COLO829 (cell line): ENCODE measurements at regions not wholly inside any gene's neighbourhood (a gene's known extent, or its start where the extent isn't known, plus 50 kb on each side); places are given as distances from the start of the nearest gene placed in this dataset.
"Not testable (repeated sequence)": the region's sequence is repeated elsewhere in the genome, so short reads cannot be mapped to it uniquely, and the experiment has no call there.

ENCODE experiments used
- DNase-seq: peaks from one replicate; pipeline ENCODE4 v3.0.0; 2012; ENCODE audit warnings: low spot score

DNA sequence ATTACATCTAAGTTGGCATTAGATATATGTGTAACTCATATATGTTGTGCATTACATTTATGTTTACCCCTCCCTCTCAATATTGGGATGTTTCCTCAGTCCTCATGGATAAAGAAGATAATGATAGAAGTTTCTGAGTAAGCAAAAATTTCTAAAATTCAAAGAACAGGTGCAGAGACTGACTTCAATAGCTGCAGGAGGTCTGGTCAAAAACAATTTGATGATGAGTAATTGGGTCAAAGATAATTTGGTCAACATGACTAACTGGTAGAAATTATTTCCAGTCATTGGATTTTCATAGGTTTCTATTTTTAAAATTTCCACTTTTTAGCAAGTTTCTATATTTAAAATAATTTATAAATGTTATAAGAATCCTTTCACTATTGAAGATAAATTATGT, 1130.9 kb upstream of the SLC39A10 start:
- DNase-seq: no peak

DNA sequence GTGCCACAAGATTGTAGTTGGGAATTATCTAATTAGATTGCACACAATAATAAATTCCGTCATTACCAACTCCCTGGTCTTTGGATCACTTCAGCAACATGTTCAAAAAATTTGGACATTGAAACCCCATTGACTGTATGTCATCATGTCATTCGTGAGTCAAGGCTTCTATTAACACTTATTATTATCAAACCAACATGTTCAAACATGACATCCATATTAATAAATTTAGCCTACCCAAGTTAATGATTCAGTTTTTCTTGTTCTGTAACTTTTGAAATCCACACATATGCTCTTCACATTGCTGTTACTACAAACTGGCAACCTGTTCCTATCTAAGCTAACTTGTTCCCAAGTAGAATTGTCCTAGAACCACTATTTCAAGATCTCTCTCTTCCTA, 1142.7 kb upstream of the SLC39A10 start:
- DNase-seq: no peak

DNA sequence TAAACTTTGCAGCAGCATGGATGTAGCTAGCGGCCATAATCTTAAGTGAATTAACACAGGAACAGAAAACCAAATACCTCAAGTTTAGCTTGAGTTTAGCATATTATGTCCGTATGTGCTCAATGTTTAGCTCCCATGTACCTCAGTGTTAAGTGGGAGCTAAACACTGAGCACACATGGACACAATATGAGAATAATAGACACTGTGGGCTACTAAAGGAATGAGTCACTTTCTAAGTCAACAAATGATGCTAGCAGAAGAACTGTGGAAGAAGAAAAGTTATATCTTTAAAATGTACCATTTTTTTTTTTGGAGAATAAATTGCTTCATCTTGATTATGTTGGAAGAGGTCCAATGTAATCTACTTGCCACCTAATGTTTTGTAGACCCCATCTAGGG, 1146.0 kb upstream of the SLC39A10 start:
- DNase-seq: not testable (repeated sequence)

DNA sequence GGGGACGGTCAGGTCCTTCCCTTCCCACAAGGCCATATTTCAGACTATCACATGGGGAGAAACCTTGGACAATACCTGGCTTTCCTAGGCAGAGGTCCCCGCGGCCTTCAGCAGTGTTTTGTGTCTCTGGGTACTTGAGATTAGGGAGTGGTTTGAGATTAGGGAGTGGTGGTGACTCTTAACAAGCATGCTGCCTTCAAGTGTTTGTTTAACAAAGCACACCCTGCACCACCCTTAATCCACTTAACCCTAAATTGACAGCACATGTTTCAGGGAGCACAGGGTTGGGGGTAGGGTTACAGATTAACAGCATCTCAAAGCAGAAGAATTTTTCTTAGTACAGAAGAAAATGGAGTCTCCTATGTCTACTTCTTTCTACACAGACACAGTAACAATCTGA, 1152.2 kb upstream of the SLC39A10 start:
- not testable (repeated sequence) for DNase-seq

DNA sequence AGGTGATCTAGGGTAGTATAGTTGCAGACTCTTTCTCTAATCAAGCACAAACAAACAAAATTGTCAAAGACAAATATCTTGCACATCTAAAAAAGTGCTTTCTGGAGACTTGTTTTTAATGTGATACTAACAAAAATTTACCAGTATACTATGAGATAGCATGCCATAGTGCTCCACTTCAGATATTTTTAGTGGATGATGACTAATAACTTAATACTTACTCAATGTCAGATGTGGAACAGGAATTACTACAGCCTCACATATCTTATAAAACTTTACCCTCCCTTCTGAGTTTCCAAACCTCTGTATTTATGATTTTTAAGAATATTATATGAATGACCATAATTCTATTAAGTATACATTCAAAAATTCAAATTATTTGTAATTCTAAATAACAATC, 1162.0 kb upstream of the SLC39A10 start:
- DNase-seq: no peak

DNA sequence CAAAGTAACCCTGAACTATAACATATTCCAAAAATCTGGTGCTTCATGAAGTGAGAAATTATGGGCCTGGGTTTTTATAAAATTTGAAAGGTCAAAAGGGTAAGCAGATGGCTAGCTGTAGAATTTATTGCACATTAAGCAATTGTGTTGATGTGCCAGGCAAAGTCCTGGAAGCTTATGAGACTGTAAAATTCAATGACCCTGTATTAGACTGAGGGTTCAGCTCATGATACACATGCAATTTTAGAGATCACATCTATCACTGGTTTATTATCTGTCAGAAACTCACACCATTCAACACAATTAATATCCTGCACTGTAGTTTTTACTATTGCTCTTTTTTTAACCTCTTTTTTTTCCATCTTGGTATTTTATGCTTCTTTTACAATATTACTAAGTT, 1162.6 kb upstream of the SLC39A10 start:
- no peak for DNase-seq

DNA sequence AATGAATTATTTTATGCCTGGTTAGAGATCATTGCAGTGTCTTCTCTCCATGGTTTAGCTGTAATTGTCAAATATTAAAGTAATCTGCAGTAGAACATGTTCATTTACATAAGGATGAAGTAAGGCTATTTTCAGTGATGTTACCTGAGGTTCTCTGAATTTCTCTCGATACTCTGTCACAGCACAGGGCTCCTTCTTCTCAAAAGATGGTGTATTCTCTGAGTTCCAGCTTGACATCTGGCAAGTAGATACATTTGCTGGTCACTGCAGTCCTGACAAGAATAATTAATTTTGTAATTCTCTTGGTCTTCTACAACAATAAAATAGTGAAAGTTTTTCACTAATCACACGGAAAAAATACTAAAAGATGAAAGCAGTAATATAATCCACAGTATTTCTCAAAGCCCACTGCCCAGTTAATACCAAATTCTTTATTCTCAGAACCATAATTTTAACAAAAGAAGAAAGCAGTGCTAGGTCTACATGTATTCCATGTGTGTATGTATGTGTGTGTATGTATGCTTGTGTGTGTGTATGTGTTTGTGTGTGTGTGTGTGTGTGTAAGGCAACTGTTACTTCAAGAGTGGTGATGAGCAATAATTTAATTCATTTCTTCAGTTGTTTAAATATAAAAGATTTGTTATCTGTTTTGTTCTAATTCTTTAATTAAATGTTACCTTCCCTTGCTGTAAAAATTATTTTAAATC, 1165.5 kb upstream of the SLC39A10 start:
- no peak for DNase-seq

DNA sequence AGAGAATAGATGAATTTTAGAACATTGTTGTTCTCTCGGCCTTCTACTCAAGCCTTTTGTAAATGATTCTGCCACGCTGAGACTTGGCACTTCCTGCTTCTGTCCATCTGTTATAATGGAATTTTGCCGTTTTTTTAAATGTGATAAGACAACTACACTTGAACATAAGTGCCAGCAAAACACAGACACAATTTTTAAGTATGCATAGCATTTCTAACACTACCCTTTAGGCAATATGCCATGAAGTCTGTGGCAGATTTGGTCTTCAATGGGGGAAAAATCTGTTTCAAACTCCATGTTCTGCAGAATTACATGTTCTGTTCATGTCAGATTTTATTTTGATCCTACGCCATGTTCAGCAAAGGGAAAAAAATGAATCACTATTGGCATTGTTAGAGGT, 1170.7 kb upstream of the SLC39A10 start:
- no peak for DNase-seq

DNA sequence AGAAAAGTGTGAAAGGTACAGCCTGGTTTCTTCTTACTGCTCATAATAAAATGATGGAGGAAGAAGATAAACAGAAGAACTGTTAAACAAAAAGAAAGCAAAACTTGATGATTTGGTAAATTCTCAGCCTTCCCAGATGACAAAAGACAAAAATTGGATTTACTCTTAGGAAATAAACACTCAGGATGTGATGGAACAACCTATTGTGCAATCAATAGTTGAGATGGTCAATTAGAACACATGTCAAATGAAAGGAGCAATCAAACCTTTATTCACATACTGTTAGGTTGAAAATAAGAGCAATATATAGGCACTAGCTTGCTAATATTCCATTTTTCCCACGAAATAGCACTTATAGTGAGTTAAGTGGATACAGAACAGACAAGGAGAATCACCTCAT, 1174.0 kb upstream of the SLC39A10 start:
- no peak for DNase-seq

DNA sequence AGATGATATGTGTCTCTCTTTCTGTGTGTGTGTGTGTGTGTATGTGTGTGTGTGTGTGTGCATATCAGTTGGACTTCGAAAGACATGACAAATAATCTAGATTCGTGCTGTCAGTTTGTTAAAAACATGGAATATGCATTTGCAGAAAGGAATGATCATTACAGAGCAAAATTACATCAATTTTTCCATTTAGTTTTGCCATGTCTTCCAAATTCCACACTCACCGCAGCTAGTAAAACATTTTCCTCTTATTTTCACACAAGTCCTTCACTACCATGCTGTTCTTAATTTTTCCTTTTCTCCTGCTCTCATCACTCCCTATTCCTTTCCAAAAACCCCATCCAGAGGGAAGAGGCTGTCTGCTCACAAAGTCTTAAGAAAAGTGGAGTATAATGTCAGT, 1191.4 kb upstream of the SLC39A10 start:
- DNase-seq: no peak

DNA sequence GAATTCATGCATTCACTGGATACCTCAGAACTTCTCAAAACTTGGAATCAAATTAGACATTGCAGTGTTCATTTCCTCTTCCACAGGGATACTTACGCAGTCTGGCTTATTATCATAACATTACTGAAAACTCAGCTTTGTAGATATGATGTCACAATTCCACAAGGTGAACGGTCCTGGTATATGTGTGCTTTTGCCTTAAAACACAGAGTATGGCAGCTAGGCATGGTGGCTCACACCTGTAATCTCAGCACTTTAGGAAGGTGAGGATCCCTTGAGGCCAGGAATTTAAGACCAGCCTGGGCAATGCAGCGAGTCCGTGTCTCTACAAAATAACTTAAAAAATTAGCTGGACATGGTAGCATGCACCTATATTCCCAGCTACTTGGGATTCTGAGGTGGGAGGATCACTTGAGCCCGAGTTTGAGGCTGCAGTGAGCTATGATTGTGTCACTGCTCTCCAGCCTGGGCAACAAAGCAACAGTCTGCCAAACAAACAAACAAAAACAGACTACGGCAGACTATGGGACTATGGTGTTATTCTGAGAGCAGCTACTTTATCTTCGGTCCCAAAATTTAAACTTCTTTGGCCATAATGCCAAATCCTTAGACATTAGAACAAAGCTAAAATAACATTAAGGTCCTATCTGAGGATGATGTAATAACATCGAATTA, 1191.9 kb upstream of the SLC39A10 start:
- DNase-seq: no peak

DNA sequence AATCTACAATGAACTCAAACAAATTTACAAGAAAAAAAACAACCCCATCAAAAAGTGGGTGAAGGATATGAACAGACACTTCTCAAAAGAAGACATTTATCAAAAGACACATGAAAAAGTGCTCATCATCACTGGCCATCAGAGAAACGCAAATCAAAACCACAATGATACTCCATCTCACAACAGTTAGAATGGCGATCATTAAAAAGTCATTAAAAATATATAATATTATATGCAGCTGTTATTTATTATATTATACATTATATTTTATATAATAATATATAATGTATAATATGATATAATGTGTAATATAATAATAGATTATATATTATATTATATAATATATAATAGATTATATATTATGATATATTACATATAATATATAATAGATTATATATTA, 1194.1 kb upstream of the SLC39A10 start:
- not testable (repeated sequence) for DNase-seq

DNA sequence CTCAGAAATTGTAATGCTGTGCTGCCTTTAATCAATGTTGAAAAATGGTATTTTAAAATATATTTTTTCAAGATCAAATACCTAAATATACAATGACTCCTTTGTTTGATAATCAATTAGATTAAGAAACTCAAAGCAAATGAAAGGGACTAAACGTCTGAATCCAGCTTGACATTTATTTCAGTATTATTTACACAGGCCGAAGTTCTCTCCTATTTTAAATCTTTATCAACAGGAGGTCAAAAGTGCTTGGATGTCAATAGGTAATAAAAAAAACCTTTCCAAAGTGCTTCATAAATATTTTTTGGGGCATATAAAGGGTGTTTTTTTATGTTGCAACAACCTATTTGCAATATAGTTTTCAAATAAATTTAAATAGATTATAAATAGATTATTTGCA, 1201.7 kb upstream of the SLC39A10 start:
- DNase-seq: no peak

DNA sequence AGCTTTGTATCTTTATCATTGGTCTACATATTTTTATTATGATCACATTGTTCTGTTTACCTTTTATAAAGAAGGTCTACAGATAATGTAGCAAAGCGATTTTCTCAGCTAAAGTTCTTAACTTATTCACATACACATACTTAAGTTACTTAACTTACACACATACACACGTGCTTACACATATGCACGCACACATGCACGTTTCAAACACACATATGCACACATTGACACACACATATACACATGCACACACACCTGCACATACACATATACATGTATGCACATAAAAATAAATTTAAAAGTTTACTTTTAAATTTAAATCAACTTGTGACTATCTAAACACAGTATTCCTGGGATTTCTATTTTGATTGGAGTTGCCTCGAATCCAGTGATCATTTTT, 1204.5 kb upstream of the SLC39A10 start:
- no peak for DNase-seq

DNA sequence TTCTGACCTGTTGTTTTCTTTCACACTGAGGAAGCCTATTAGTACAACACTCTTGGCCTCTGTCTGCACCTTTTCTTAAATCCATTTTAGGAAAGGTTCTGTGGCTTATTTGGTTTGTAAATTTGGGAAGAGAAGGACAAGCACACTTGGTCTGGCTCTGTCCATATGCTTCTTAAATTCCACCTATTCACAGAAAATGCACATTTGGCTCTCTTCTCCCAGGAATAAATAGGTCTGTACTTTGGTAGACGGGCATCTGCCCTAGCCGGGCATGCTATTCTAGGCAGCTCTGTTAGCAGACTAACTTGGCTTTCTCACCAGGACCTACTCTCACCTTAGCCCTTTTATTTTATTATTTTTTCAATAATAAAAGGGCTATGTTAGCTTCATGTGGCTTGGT, 1211.8 kb upstream of the SLC39A10 start:
- no peak for DNase-seq

DNA sequence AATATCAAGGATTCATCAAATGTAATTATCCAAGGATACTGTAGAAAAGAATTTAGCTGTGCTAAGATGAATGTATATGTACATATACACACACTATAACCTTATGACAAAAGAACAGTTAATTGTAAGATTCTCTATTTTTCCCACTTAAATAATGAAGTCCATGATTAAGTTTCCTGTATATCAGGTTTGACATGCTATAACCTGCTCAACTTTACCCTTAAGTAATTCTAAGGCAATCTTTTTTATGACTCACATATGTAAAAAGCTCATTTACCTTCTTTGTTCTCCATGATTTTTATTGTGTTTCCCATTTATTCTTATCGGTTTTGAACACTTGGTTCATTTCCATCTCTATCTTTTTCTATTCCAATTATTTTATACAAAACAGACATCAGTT, 1213.1 kb upstream of the SLC39A10 start:
- no peak for DNase-seq

DNA sequence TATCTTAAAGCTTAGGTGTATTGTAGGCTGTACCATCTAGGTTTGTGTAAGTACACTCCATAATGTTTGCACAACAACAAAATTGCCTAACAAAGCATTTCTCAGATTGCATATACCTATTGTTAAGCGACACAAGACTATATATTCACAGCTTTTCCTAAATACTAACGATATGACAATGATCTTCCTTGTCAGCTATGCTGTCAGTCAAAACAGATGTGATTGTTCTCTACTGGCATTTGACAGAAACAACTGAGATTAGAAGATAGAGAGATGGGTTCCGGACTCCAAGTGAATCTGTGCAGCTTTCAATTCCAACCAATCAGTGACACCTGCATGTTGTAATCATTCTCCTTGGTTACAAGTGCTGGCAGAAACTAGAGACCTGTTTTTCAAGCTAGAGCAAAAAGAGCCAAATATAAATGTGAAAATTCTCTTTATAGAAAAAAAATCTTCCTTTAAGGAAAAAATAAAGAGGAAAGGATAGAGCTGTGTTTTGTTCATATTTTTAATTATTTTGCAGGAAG, 1232.3 kb upstream of the SLC39A10 start:
- DNase-seq: no peak

DNA sequence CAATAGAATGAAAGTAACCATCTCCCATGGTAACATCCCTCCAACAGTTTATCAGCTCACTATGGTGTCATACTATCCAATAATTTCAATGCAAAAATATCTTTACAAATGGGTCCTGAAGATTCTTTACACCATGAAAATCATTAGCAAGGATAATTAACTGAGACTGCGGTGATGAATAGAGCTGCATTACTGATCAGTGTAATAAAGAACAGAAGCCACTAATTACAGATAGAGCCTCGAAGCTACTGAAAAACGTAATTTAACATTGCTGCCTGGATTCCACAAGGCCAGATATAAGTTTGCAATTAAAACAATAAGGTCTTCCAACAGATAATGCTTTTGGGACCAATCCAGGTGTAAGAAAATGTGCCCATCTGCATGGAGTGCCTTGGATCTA, 1245.8 kb upstream of the SLC39A10 start:
- DNase-seq: no peak

DNA sequence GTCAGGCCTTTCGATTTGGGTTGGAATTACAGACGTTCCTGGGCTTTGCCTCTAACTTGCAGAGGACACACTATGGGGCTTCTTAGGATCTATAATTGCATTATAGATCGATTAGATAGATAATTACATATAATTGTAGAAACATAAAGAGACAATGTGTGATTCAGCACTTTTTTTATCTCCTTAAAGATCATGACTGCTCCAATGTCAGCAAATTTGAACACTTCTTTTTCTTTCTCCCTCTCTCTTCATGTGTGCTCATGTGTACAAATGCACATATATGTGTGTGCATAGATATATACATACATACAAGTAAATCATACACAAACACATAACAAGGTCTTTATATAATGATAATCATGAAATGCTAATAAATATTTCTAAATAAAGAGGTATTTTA, 1261.2 kb upstream of the SLC39A10 start:
- no peak for DNase-seq

DNA sequence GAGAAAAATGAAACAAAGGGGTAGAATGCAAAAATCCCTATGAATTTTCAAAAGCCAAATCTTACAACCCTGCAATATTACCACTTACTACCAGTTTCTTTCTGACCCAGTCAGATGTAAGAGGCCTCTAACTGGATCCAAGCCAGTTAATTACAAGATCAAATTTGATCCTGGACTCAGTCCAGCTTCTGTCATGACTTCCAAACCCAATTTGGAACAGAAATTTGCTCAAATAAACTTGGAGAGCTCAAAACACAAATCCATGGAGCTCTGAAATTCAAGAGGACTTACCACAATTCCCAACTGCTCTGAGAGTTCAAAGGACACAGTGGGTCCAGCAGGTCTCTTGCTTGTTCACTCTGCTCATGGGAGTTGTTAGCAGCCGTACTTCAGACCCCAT, 1271.7 kb upstream of the SLC39A10 start:
- DNase-seq: no peak

DNA sequence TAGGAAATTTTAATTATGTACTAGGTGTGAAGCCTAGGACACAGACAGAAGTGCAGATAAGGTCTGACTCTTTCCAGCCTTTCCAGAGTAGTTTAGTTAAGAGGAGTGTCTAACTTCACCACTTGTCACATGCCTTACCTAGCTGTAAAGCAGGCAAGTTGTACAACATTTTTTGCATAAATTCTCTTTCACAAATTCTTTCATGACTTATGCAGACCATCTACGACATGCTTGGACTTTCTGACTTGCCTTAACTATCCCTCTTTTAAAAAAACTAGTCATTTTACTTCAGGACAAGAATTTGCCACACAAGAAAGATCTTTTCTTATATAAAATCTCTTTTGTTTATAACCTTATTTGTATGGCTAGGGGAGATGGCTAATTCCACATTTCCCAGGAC, 1273.6 kb upstream of the SLC39A10 start:
- no peak for DNase-seq

DNA sequence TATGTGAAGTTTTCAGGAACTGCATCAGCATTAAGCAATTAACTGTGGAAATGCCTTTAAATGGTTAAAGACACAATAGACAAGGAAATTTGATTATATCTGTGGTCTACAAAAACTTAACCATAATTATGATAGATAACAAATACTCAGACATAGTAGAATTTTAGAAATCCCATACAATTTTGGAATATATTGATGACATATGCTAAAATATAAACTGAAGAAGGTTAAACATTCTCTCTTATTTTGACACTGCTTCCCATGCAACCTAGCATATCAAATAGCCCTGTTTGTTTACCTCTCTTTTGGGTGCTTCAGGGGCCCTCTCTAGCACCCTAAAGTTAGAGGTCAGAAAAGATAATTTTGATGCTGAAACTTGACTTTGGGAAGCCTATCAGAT, 1274.8 kb upstream of the SLC39A10 start:
- DNase-seq: no peak

DNA sequence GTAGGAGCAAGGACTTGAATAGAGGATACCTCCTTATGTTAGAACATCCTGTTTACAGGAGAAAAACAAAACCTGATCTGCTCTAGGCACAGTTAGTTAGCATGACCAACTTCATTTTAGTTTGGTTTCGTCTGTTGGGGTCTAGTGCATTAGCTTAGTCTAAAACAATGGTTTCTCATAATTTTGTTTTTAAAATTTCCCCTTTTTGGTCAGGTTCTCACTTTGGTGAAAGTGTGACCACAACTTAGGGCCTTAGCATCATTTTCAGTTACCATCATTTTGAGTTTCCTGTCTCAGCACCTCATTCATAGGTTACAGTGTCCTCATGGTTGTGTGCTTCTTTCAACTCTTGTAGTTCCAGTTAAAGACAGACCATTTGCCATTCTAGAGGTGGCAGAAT, 1277.0 kb upstream of the SLC39A10 start:
- DNase-seq: no peak

DNA sequence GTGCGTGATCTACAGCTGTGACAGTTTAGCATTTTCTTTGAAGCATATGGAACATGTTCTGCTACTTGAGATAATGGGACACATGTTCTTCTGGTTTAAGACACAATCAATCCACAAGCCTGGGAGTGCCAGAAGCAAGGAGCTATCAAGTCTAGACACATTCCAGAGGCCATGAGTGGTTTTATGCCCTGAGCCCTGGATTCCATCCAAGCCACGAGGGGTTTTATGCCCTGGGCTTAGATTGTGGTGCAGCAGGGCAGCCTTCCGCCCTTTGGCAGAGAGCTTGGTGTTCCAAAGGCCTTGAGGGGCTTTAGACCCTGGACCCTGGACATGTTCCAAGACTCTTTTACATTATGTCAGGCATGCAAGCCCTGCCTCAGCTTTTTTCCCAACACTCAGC, 1289.6 kb upstream of the SLC39A10 start:
- not testable (repeated sequence) for DNase-seq
